ENCODE measurements at regions not wholly inside any gene's neighbourhood (a gene's known extent, or its start where the extent isn't known, plus 50 kb on each side); places are given as distances from the start of the nearest gene placed in this dataset.

DNA sequence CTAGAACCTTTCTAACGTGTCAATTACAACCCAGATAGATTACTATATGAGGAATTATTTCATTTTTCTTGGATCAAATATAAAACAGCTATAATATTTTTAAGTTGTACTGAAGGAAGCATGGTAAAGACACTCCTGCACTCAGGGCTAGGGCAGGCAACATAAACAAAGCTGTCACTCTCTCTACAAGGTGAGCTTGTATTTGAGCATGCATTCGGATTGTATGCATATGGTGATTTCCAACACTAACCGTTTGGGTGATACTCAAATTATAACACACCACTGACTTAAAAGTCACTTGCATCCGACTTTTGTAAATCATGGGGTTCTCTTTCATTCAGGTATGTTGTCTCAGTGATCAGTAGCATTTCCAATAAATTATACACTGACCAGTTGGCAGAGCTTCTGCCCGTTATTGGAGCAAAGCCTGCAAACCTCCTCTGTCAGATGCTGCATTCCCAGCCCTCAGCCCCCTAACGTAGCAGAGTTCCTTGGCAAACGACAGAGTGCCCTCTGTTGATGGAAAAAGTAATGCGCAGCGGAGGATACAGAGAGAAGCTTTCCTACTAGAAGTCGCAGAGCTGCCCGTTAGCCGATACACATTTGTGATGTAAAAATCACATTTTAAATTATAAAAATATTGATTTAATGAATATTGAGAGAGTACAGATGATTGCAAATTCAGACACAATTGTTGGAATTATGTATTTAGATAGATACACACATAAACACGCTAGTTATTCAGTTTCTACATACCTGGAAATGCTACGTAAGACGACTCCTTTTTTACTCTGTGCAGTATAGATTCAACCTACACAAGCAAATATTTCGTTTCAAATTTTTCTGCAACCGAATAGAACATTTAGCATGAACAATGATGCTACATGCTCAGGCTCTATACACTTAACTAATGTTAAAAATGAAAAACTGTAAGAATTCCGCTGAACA, 173.9 kb upstream of the SP4 start:
- ATAC-seq: no peak
- no peak for DNase-seq (ENCODE audit: missing footprints)
- intact Hi-C loops (cut with DNase I): loop anchor here (10.0 kb wide), 1 partner anchor 831 kb away; no protein-coding TSS in a partner anchor

DNA sequence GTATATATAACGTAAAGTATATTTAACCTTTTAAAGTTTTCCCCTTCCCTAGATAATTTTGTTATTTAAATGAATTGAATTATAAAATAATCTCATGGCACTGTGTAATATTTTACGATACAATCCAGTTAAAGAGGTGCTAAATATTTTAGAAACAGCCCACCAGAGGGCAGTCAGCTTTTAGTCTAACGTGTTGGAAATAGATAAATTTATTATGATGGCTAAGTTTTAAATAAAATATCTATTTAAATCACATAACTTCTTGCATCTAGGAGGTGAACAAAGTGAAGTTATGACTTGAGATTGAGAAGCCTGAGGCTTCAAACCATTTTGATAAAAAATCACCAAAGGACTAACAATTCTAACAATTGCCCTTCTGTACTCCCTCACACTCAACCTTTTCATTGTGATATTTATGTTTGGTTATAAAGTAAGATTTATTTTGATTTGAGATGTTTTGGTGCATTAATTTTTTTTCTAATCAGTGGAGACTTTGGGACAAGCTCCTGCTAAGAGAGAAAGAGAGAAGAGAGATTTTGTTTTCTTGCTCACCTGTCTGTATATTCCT, 171.5 kb upstream of the SP4 start:
- intact Hi-C loops (cut with DNase I): loop anchor here (5.0 to 10.0 kb wide), 2 partner anchors 251 to 828 kb away; no protein-coding TSS in a partner anchor
- ATAC-seq: no peak

DNA sequence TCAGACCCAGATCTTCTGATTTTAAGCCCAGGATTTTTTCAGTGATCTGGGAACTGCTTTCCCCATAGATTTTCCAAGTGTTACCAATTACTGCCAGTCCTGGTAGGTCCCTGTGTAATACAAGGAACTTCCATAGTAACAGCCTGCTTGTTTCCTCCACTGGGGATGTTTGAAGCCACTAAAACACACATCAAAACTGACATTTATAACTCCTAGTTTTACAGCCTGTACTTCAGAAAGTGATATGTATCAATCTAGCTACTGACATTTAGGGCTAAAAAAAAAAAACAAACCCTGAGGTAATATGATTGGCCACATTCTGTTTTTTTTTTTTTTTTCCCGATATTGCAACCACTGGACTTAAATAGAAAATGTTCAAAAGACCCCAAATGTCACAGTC, 166.9 kb upstream of the SP4 start:
- DNase-seq (ENCODE audit: missing footprints) (no peak), ATAC-seq (no peak)
- intact Hi-C loops (cut with DNase I): loop anchor here (5.0 kb wide), 1 partner anchor 506 kb away; no protein-coding TSS in a partner anchor

More for the DNA sequence above, 171.5 kb upstream of the SP4 start:
- no peak for DNase-seq (ENCODE audit: missing footprints)

DNA sequence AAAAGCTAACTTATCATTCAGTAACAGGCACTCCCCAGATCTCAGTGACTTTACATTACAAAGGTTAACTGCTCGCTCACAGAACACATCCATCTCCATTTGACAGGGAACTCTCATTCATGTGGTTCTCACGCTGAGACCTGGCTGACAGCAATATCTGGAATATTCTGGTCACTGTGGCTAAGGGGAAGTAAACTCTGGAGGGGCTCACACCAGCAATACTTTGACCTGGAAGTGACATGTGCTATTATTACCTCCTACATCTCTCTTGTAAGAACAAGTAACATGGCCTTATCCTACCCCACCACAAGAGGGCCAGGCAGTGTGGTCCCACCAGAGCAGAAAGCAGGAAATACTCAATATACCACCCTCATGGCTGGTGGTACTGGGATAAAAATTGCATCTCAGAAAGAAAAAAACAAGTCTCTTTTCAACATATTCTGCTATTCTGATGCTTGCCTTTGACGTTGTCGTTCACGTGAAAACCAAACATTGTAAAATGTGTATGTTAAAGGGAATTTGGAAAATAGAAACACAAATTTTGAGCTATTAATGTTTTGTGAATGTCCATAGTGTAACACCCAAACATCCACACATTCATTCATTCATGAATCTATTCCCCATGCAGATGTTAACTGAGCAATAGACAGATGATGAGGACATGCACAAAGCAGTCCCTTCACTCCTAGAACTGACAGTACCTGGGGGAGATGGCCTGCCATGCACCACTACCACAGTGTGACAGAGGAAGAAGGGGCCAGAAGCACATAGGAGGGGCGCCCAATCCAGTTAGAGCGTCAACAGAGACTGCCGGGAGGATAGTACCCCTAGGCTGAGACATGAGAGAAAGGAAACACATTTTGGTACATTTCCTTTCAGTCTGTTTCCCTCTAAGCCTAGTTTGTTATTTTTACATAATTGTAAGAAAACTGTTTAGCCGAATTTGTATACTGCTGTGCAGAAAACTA, 166.0 kb upstream of the SP4 start:
- DNase-seq (ENCODE audit: missing footprints) (no peak), ATAC-seq (no peak)
- intact Hi-C loops (cut with DNase I): loop anchor here (5.0 kb wide), 1 partner anchor 505 kb away; no protein-coding TSS in a partner anchor

DNA sequence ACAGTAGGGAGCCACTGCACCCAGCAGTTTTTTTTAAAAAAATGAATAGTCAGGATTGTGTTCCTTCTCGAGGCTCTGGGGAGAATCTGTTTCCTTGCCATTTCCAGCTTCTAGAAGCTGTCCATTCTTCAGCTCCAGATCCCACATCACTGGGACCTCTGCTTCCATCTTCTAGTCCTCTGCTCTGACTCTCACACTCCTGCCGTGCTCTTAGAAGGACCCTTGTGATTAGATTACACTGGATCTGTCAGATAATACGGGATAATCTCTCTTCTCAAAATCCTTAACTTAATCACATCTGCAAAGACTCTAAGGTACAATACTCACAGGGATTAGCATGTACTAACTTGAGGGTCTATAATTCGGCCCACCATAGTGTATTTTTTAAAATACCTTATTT, 158.9 kb upstream of the SP4 start:
- DNase-seq (ENCODE audit: missing footprints): no peak
- no peak for ATAC-seq
- intact Hi-C loops (cut with DNase I): no loop called here

DNA sequence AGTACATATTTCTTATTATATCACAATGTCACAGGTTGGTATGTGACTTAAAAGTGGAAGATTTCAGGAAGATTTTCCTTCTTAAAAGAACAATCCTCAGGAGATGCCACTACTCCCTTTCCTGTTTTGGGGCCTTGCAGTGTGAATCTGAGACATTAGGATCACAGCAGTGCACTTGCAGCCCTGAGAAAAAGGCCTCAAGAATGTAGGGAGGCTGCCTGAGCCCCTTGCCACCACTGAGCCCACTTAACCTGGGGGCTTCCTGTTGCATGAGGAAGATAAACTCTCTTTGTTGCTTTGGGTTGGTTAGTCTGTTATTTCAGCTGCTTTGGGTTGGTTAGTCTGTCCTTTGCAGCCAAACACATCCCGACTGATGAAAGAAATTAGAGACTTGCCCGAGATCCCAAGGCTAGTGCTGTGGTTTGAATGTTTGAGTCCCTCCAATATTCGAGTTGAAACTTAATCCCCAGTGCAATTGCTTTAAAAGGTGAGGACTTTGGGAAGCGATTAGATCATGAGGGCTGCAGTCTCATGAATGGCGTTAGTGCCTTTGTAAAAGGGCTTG, 151.3 kb upstream of the SP4 start:
- DNase-seq (ENCODE audit: missing footprints): no peak
- no peak for ATAC-seq
- intact Hi-C loops (cut with DNase I): no loop called here

DNA sequence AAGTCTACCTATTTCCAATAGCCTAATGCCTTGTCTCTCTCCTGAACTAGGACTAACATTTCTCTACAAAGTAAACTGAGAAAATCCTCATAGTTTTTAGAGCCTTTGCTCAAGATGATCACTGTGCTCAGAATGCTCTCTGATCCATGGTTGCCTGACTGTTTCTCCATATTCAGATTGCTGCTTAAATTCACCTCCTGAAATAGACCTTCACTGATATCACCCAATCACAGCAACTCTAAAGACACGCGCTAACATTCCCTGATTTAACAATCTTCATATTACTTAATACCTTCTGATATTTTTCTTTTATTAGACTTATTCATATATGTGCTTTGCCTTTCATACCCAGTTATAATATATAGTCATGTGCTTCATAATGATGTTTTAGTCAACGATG, 148.9 kb upstream of the SP4 start:
- no peak for ATAC-seq
- intact Hi-C loops (cut with DNase I): no loop called here

DNA sequence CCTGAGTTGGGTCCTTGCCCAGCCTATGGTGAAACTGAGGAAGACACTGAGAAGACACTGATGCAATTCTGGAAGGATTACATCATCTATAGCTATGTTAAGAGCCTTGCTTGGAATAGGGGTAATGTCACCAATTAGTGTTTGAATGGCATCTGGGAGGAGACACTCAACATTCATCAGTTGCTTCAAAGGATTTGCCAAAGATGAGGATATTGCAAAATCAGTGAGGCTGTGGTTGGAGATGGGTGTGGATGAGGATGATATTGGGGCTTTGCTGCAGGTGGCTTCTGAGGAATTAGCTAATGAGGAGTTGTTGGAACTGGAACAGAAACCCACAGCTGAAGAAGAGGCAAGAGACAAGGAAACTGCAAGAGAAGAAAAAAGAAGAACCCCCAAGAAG, 146.7 kb upstream of the SP4 start:
- DNase-seq (ENCODE audit: missing footprints) (no peak), ATAC-seq (no peak)
- intact Hi-C loops (cut with DNase I): no loop called here

More for the DNA sequence above, 148.9 kb upstream of the SP4 start:
- DNase-seq (ENCODE audit: missing footprints): no peak

DNA sequence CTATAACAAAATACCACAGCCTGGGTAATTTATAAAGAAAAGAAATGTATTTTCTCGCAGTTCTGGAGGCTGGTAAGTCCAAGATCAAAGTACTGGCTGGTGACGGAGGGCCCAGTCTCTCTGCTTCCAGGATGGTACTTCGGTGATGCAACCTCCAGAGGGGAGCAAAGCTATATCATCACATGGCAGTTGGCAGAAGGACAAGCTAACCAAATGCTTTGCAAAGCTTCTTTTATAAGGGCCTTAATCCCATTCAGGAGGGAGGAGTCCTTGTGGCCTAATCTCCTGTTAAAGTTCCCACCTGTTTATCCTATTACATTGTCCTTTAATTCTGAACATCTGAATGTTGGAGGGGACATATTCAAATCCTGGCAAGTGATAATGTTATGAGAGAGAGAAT, 134.1 kb upstream of the SP4 start:
- intact Hi-C loops (cut with DNase I): no loop called here
- DNase-seq (ENCODE audit: missing footprints) (no peak), ATAC-seq (no peak)

DNA sequence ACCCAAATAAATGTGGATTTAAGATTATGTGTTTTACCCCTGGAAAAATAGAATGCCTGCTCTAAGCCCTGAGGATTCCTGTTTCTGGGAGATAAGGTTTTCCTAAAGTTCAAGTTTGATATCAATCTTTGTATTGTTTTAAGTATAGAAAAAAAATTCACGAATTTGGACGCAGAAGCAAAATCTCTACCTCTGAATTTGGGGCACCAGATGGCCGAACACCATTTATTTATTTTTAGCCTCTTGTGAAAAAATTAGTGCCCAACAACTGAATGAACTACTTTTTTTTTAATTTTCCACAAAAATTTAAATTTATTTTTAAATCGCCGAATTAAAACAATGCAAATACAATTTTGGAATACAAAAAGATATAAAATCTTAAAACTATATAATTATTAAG, 128.1 kb upstream of the SP4 start:
- DNase-seq (ENCODE audit: missing footprints) (no peak), ATAC-seq (no peak)
- intact Hi-C loops (cut with DNase I): no loop called here

DNA sequence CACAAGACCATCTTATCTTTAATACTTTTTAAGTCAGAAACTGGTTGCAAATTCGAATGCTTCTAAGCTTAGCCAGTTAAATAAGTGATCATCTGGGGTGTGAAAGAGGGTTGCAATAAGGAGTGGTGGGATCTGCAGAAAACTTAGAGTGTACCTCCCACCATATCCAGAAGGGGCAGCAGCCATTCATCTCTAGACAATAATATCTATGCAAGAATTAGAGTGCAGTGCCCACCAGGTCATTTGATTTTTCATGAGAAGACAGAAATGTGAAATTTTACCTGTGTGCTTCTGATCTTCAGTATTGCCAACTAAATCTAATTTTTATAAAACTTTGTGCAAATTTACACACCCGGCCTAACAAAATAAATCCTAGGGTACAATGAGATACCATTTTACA, 127.2 kb upstream of the SP4 start:
- intact Hi-C loops (cut with DNase I): no loop called here
- ATAC-seq (no peak), DNase-seq (ENCODE audit: missing footprints) (no peak)

DNA sequence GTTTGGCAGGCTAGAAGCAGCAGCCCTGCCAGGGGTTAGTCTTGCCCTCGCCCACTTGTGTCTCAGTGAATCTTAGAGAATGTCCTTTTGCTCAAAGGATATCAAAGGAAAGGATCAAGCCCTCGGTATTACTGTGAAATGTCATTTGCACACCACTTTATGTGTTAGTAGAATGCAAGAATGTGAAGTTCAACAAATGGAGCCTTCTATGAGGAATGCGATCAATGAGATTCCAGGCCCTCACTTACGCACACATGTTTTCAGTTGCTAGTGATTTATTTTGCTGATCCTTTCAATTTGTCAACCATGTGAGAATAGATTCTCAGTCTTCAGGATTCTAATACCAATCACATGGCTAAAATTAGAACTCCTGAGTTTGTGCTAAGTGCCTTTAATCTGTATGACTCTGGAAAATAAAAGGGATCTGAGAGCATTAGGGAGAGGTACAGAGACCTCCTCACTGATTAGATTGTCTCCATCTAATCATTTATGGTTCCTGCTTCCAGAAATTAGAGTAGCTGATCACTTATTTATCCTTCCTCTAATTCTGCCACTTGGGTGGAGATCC, 123.0 kb upstream of the SP4 start:
- intact Hi-C loops (cut with DNase I): no loop called here
- no peak for DNase-seq (ENCODE audit: missing footprints)
- no peak for ATAC-seq

DNA sequence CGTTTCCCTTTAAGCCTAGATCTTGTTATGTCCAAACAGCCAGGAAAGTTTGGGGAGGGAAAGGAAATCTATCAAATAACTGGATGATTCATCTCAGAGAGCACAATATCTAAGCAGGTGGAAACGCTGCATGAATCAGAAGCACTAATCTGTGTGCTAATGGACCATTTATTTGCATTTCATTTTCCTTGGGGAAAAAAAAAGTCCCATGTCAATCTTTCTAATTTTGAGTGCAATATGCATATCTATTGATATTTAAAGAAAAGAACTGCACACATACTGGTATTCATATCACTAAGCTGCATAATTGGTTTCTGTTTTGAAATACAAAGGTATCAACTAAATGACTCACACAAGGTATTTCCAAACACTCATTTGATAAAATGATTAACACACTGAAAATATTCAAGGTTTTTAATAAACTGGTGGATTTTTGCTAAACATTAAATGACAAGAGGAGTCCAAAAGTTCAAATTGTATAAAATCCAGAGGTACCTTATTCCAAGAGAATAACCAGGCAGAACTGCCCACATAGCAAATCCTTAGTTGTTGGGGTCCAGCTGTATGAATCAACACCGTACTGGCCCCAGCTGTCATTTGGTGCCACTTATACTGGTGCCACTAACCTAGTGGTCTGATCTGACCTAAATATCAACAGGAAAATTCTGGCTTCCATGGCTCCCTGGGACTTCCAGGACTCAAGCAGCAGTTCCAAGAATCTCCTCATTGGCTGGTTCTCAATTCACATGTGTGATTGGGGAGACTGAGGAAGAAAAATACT, 122.2 kb upstream of the SP4 start:
- no peak for DNase-seq (ENCODE audit: missing footprints)
- no peak for ATAC-seq
- intact Hi-C loops (cut with DNase I): no loop called here

DNA sequence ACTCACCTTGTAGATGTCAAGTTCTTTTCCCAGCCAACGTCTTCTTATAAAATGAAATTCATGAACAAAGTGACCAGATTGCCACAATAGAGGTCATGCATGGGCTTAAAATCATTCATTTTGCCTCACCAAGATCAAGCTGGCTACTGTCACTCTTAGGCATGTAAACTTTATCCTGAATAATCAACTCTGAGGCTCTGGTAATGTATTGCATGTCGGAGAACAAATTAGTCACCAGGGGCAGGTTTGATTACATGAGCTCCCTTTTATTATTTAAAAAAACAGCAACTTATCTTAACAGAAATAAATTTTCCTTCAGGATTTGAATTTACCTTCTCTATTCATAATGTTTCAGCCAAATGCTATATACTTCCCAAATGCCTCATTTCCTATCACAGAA, 112.9 kb upstream of the SP4 start:
- ATAC-seq: no peak
- intact Hi-C loops (cut with DNase I): no loop called here
- no peak for DNase-seq (ENCODE audit: missing footprints)

DNA sequence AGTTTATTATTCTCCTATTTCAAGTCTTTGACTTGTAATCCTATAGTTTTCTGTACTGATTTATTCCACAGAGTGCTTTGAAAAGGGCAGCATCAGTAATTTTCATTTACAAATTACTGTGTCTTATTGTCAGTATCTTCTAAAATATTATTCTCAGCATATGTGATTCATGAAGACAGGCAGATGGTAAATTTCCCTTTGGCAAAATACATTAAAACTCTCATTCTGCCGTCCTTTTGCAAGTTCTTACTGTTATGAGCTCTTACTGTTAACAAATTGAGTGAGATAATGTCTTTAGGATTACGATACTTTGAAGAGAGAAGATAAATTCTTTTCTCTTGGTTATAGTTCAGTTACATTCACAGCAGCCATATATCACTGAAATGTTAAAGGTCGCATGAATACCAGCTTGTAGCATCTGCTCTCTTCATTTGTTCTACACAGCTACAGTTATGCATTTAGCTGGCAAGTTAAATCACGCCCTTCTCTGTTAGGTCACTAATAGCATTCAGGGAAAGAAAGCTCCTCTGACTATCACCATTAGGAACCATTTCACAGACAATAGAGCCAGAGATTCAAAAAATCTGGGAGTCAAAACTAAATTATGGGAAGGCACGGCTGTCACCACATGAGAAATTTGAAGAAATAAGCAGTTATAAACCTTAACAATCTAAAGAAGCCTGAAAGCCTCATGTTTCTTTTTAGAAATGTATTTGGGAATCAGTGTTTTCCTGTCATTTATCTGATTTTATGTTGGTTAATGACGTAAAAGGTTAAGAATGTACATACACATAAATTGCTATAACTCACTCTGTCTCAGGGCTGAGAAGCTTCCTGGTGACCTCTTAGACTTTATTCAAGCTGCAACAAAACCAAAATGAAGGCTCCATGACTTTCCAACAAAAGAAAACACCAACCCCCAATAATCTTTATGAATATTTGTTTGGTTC, 109.6 kb upstream of the SP4 start:
- intact Hi-C loops (cut with DNase I): no loop called here
- DNase-seq (ENCODE audit: missing footprints) (no peak), ATAC-seq (no peak)

DNA sequence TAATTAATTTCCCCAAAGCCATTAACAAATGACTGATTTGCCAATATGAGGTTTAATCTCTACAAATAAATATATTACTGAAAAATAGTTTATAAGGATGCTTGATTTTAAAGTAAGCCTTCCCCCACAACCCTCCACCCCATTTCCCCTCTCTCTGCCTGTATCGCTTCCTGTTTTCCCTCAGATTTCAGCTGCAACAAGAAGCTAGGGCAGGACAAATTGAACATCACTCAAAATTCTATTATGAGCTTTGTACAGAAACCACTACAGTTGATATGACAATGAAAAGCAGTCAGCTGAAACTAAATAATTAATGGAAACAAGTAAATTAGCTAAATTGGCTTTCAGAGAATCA, 109.0 kb upstream of the SP4 start:
- no peak for DNase-seq (ENCODE audit: missing footprints)
- intact Hi-C loops (cut with DNase I): no loop called here
- no peak for ATAC-seq

DNA sequence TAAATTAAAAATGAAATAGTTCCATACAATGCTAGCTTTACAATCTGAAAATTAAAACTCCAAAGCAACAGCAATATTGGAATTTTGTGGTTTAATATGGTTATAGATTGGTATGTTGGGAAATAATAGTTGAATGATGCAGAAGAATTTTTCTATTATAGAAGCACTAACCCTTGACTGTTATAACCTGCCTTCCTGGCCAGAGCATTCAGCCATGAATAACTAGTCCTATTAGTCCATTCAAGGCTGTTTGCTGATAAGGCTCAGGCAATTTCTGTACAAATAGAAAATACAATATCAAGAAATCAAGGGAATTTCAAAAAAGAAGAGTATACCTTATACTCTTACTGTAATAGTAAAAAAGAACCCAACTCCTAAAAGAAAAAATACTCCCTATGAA, 101.6 kb upstream of the SP4 start:
- intact Hi-C loops (cut with DNase I): no loop called here
- ATAC-seq: no peak
- no peak for DNase-seq (ENCODE audit: missing footprints)

Measured in Right ventricle myocardium inferior (tissue), 1 donor.